ENCODE measurements at regions not wholly inside any gene's neighbourhood (a gene's known extent, or its start where the extent isn't known, plus 50 kb on each side); places are given as distances from the start of the nearest gene placed in this dataset.

GRCh38 chr12:128083132-128083729 is 183.7 kb upstream of the TMEM132C start:
- no peak for TF ChIP-seq CTCF (IDR thresholded peaks at IDR 0.05)
- no peak for TF ChIP-seq POLR2A (IDR thresholded peaks at IDR 0.05)

Data from adrenal gland (tissue), 5 donors.